SJCRH30 (cell line): ENCODE measurements at regions not wholly inside any gene's neighbourhood (a gene's known extent, or its start where the extent isn't known, plus 50 kb on each side); places are given as distances from the start of the nearest gene placed in this dataset.

Source experiments
- DNase-seq, 2 experiments: peaks; one replicate each; pipeline ENCODE4 v3.0.0-alpha.2; 2015 to 2020
- H3K27ac ChIP-seq: fragments of 250-450 bp; sonication (Bioruptor Pico); 2 replicates; pipeline ENCODE4 v1.5.1; 2020; ENCODE audit warnings: mild to moderate bottlenecking, moderate library complexity
- H3K27me3 ChIP-seq: fragments of 250-450 bp; sonication (Bioruptor Pico); 2 replicates; pipeline ENCODE4 v1.5.1; 2020; ENCODE audit warnings: mild to moderate bottlenecking, moderate library complexity
- H3K36me3 ChIP-seq: fragments of 250-450 bp; sonication (Bioruptor Pico); 2 replicates; pipeline ENCODE4 v1.5.1; 2020; ENCODE audit warnings: mild to moderate bottlenecking, moderate library complexity
- H3K4me1 ChIP-seq: fragments of 250-450 bp; sonication (Bioruptor Pico); 2 replicates; pipeline ENCODE4 v1.5.1; 2020; ENCODE audit warnings: mild to moderate bottlenecking, moderate library complexity
- H3K4me3 ChIP-seq: fragments of 250-450 bp; sonication (Bioruptor Pico); 2 replicates; pipeline ENCODE4 v1.5.1; 2020; ENCODE audit warnings: mild to moderate bottlenecking, moderate library complexity
- H3K9me3 ChIP-seq: fragments of 250-450 bp; sonication (Bioruptor Pico); replicated peaks from 2 replicates; pipeline ENCODE4 v1.5.1; 2020; ENCODE audit warnings: mild to moderate bottlenecking, moderate library complexity

DNA sequence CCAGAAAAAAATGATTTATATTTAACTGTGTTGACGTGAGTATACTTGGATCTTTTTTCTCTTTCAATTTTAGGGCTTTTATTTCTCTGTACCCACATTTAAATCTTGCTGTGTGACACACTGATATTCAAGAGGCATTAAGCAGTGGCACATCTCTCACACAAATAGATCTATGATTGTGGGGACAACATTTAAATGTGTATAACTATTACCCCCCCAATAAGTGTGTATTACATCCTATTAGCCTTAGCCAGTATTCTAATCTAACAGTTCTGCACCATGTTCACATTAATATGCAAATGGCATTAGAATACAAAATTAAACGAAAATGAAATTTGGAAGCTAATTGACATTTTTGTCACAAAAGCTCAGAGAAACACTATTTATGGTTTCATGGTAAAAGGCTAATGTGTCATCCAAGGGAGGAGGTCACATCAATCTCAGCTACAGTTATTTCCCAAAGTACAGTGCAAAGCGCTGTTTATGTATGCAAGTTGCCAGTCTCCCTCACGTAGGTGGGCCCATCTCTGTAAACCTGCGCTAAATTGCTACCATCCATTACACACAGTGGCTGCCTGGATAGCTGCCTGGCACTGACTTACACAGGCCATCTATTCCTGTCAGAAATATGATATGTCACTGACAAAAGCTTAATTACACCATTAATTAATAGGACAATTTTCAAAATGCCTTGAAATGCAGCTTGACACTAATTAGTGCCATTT, 984.7 kb upstream of the PCDH9 start:
- Histone ChIP-seq H3K9me3 (no peaks in the 10 kb centered on the region), H3K36me3 (no peaks in the 10 kb centered on the region), H3K4me1 (no peaks in the 10 kb centered on the region), H3K4me3 (no peak overlapping the region), H3K27me3 (no peaks in the 10 kb centered on the region), H3K27ac (no peak overlapping the region)
- DNase-seq: no peak

DNA sequence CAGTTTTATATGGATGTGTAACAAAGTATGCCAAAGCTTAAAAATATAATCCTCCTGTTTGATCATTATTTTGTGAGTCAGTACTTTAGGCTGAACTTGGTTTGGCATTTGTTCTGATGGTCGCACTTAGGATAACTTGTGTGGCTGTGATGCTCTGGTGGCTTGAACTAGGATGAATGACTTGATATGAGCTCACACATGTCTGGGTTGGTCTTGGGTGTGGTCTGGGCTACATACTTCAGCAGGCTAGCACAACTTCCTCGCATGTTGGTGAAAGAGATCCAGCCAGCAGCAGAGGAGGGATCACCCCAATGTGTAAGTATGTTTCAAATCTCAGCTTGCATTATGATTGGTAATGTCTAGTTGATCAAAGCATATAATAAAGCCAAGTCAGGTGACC, 969.1 kb upstream of the PCDH9 start:
- Histone ChIP-seq H3K4me3 (no peak overlapping the region), H3K27me3 (no peaks in the 10 kb centered on the region), H3K27ac (no peak overlapping the region), H3K4me1 (no peaks in the 10 kb centered on the region), H3K9me3 (no peaks in the 10 kb centered on the region), H3K36me3 (no peaks in the 10 kb centered on the region)
- no peak for DNase-seq

DNA sequence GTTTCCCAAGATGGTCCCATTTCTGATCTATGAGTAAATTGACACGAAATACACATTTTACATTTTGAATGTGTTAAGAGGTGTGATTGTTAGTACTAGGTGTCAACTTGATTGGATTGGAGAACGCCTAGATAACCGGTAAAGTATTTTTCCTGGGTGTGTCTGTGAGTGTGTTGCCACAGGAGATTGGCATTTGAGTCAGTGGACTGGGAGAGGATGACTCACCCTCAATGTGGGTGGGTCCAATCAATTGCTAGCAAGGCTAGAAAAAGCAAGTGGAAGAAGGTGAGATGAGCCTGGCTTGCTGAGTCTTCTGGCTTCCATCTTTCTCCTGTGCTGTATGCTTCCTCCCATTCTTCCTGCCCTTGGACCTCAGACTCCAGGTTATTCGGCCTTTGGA, 960.7 kb upstream of the PCDH9 start:
- Histone ChIP-seq H3K4me1 (no peaks in the 10 kb centered on the region), H3K27me3 (no peaks in the 10 kb centered on the region), H3K9me3 (no peaks in the 10 kb centered on the region), H3K27ac (no peak overlapping the region), H3K36me3 (no peaks in the 10 kb centered on the region), H3K4me3 (no peak overlapping the region)
- DNase-seq: peak in 1 of 2 experiments; percentile 9

DNA sequence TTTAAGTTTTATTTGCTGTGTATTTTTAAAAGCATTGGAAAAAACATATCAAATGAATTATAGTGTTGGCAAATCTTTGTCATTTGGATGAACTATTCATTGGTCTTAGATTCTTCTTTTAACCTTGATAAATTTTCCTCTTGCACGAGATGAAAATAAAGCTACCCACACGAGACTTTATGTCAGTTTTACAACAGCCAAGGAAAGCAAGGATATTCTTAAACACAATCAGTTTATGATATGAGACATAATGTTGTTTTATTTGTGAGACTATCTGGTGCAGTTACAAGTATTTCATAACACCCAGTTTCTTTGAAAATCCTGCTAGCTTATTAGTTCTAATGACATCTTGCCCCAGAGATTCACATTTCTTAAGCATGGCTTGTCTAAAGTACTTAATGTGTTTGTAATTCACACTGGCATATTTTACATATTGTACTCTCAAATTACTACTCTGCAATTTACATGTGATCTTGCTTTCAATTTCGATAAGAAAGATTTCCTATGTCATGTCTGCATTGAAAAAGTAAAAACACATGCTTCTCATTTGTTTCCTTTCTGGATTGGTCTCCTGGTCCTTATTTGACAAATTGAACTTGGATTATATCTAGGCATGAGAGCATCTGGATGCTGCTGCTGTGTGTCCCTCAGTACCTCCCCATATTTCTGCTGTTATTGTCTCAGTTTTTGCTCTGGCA, 955.5 kb upstream of the PCDH9 start:
- DNase-seq: no peak
- Histone ChIP-seq H3K9me3 (0 out of 2 replicates have a peak, but pooled peaks cover 2% of the 10 kb centered on the region), H3K4me1 (no peaks in the 10 kb centered on the region), H3K27ac (no peak overlapping the region), H3K36me3 (no peaks in the 10 kb centered on the region), H3K27me3 (no peaks in the 10 kb centered on the region), H3K4me3 (no peak overlapping the region)

DNA sequence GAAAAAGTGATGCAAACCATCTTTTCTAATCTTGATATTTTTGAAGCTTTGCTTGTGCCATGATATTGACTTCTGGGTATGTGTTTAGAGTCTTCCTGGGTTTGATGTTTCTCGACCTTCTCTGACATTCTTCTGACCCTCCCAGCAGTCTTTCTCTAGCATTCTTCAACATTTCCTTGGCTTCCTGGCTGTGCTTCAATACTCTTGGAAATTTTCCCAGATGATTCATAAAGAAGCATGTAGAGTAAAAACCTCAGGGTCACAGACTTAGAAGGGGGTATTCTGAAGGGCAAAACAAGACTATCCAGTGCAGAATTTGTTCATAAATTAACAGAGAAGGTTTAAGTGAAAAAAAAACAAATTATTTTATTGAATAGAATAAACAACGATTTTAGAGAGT, 946.3 kb upstream of the PCDH9 start:
- Histone ChIP-seq H3K36me3 (no peaks in the 10 kb centered on the region), H3K9me3 (no peaks in the 10 kb centered on the region), H3K27me3 (no peaks in the 10 kb centered on the region), H3K4me1 (peaks cover 13% of the 10 kb centered on the region; the same call in 1 of the 2 replicates), H3K4me3 (no peak overlapping the region), H3K27ac (no peak overlapping the region)
- peak in 1 of 2 experiments; percentile 17 for DNase-seq

DNA sequence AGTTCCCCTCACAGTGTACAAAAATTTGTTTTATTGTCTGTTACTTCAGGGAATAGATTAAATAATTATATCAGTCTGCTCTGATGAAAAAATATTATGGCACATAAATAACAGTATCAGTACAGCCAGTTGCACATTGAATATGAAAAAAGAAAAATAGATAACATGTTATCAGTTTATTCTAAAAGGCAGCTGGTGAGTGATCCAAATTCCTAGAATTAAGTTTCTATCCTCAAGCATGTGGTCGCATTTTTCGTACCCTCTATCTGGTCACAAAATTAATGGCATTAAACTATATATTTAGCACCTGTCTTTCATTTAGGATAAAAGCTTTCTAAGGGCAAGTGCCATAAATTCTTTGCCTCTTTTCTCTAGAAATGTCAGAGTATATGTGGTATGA, 944.8 kb upstream of the PCDH9 start:
- H3K36me3 ChIP-seq: no peaks in the 10 kb centered on the region
- H3K4me1 ChIP-seq: peaks cover 13% of the 10 kb centered on the region; the same call in 1 of the 2 replicates
- H3K9me3 ChIP-seq: peaks cover 3% of the 10 kb centered on the region; the same call in 1 of the 2 replicates
- H3K4me3 ChIP-seq: no peak overlapping the region
- no peak for DNase-seq
- H3K27ac ChIP-seq: no peak overlapping the region
- H3K27me3 ChIP-seq: no peaks in the 10 kb centered on the region

DNA sequence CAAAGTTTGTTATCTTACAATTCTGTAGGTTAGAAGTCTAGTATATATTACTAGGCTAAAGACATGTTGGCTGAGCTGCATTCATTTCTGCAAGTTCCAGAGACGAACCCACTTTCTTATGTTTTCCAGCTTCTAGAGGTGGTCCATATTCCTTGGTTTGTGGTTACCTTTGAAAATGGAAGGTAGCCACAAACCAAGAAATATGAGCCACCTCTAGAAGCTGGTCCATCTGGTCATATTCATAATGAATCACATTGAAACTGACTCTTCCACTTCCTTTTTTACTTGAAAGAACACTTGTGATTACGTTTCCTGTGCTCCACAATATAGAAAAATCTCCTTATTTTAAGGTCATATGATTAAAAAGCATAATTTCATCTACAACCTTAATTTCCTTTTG, 943.0 kb upstream of the PCDH9 start:
- DNase-seq: no peak
- peaks cover 3% of the 10 kb centered on the region; the same call in 1 of the 2 replicates for H3K9me3 ChIP-seq
- peaks cover 13% of the 10 kb centered on the region; the same call in 1 of the 2 replicates for H3K4me1 ChIP-seq
- H3K27ac ChIP-seq: no peak overlapping the region
- no peak overlapping the region for H3K4me3 ChIP-seq
- H3K27me3 ChIP-seq: no peaks in the 10 kb centered on the region
- no peaks in the 10 kb centered on the region for H3K36me3 ChIP-seq

DNA sequence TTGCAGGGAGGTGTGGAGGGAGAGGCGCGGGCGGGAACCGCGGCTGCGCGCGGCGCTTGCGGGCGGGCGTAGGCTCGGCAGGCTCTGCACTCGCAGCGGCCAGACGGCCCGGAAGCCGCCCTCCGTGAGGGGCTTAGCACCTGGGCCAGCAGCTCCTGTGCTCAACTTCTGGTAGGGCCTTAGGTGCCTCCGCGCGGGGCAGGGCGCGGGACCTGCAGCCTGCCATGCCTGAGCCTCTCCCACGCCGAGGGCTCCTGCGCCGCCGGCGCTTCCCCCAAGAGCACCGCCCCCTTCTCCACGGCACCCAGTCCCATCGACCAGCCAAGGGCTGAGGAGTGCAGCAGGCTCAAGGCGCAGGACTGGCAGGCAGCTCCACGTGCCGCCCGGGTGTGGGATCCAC, 940.8 kb upstream of the PCDH9 start:
- Histone ChIP-seq H3K9me3 (peaks cover 3% of the 10 kb centered on the region; the same call in 1 of the 2 replicates), H3K4me3 (no peak overlapping the region), H3K27ac (no peak overlapping the region), H3K36me3 (no peaks in the 10 kb centered on the region), H3K27me3 (no peaks in the 10 kb centered on the region), H3K4me1 (peaks cover 7% of the 10 kb centered on the region; the same call in 1 of the 2 replicates)
- no peak for DNase-seq

- no peaks in the 10 kb centered on the region for H3K4me1 ChIP-seq
- H3K9me3 ChIP-seq: peaks cover 3% of the 10 kb centered on the region; the same call in 1 of the 2 replicates
- H3K36me3 ChIP-seq: no peaks in the 10 kb centered on the region
- no peak for DNase-seq
- no peaks in the 10 kb centered on the region for H3K27me3 ChIP-seq
- H3K27ac ChIP-seq: no peak overlapping the region
- H3K4me3 ChIP-seq: no peak overlapping the region
Observed at GRCh38 chr13:68168448-68168847, 938.3 kb upstream of the PCDH9 start.

- no peak overlapping the region for H3K4me3 ChIP-seq
- H3K27ac ChIP-seq: no peak overlapping the region
- no peaks in the 10 kb centered on the region for H3K4me1 ChIP-seq
- H3K9me3 ChIP-seq: no peaks in the 10 kb centered on the region
- no peaks in the 10 kb centered on the region for H3K36me3 ChIP-seq
- no peak for DNase-seq
- H3K27me3 ChIP-seq: no peaks in the 10 kb centered on the region
Observed at GRCh38 chr13:68160466-68160865, 930.3 kb upstream of the PCDH9 start.

- Histone ChIP-seq H3K27ac (no peak overlapping the region), H3K36me3 (no peaks in the 10 kb centered on the region), H3K9me3 (0 out of 2 replicates have a peak, but pooled peaks cover 5% of the 10 kb centered on the region), H3K27me3 (no peaks in the 10 kb centered on the region), H3K4me1 (no peaks in the 10 kb centered on the region), H3K4me3 (no peak overlapping the region)
- no peak for DNase-seq
Observed at GRCh38 chr13:68152414-68152813, 922.3 kb upstream of the PCDH9 start.

- Histone ChIP-seq H3K4me1 (no peaks in the 10 kb centered on the region), H3K27me3 (no peaks in the 10 kb centered on the region), H3K4me3 (no peak overlapping the region), H3K36me3 (no peaks in the 10 kb centered on the region), H3K27ac (no peak overlapping the region), H3K9me3 (no peaks in the 10 kb centered on the region)
- DNase-seq: no peak
Observed at GRCh38 chr13:68145852-68146251, 915.7 kb upstream of the PCDH9 start.

GRCh38 chr13:68128297-68128915, 898.3 kb upstream of the PCDH9 start:
- Histone ChIP-seq H3K4me3 (no peak overlapping the region), H3K4me1 (no peaks in the 10 kb centered on the region), H3K27me3 (no peaks in the 10 kb centered on the region), H3K9me3 (no peaks in the 10 kb centered on the region), H3K36me3 (no peaks in the 10 kb centered on the region), H3K27ac (no peak overlapping the region)
- no peak for DNase-seq

DNA sequence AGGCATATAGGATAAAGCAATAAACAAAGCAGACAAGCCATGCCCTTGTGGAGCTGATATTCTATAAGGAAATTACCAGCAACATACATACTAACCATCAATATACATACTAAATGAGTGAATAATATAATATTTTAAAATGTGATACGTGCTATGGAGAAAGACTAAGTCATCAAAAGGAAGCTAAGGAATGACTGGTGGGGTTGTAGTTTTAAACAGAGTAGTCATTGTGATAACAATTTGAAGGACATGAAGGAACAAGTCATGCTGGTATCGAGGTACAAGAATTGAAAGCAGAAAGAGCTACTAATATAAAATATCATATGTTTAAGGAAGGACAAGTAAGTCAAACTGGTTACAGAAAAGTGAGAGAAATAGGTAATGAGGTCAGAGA, 894.9 kb upstream of the PCDH9 start:
- DNase-seq: no peak
- Histone ChIP-seq H3K9me3 (no peaks in the 10 kb centered on the region), H3K27ac (no peak overlapping the region), H3K27me3 (no peaks in the 10 kb centered on the region), H3K36me3 (no peaks in the 10 kb centered on the region; the same call in 1 of the 2 replicates), H3K4me3 (no peak overlapping the region), H3K4me1 (no peaks in the 10 kb centered on the region)

DNA sequence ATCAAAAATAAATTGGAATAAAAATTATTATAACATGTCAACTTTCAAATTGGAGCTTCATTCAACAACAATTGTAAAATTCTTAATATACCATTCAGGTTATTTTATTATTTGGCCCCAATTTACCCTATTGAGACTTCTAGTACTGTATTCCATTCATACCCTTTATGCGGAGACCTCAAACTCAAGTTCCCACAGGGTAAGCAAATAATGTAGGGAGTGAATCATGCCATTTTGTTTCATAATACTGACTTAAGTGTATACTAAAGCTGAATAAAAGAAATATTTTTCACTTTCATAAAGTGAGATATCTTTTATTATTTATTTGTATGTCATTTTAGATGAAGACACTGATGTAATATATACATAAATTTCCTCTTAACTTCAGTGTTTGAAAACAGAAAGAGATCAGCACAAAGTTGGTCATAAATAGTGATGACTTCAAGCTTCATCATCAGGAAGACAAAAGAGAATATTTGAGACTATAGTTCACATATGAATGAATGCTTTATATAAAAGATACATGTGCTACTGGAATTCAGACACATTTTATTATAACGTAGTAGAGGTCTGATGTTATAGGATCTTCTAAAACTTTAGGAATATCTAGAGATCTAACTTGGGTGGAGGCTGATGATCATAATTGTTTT, 894.4 kb upstream of the PCDH9 start:
- Histone ChIP-seq H3K9me3 (no peaks in the 10 kb centered on the region), H3K27me3 (no peaks in the 10 kb centered on the region), H3K27ac (no peak overlapping the region), H3K4me1 (no peaks in the 10 kb centered on the region), H3K36me3 (no peaks in the 10 kb centered on the region; the same call in 1 of the 2 replicates), H3K4me3 (no peak overlapping the region)
- no peak for DNase-seq
